LNCaP clone FGC (cell line): ENCODE measurements at regions not wholly inside any gene's neighbourhood (a gene's known extent, or its start where the extent isn't known, plus 50 kb on each side); places are given as distances from the start of the nearest gene placed in this dataset.

Experiments used
- DNase-seq: peaks from one replicate; pipeline ENCODE4 v3.0.0-alpha.2; 2011; ENCODE audit warnings: low read depth
- H3K4me3 ChIP-seq: 2 replicates; pipeline ENCODE4 v1.5.1; 2011; ENCODE audit warnings: mild to moderate bottlenecking, low read depth, low read length, control low read depth
- CTCF ChIP-seq: IDR thresholded peaks from 2 replicates; pipeline ENCODE4 v1.5.1; 2012; ENCODE audit warnings: mild to moderate bottlenecking; ENCODE audit not compliant: control insufficient read depth, insufficient read depth; ENCODE audit errors: extremely low read depth

- DNase-seq: no peak
- H3K4me3 ChIP-seq: no peak overlapping the region
- TF ChIP-seq CTCF: no peak
Measured at GRCh38 chr9:129357773-129358245, 179.7 kb upstream of the IER5L start.

- H3K4me3 ChIP-seq: no peak overlapping the region
- no peak for DNase-seq
- no peak for TF ChIP-seq CTCF
Measured at GRCh38 chr9:129356871-129357772, 179.1 kb upstream of the IER5L start.

GRCh38 chr9:129355631-129356030, 177.6 kb upstream of the IER5L start:
- TF ChIP-seq CTCF: no peak
- H3K4me3 ChIP-seq: no peak overlapping the region
- DNase-seq: no peak

GRCh38 chr9:129354498-129354897, 176.4 kb upstream of the IER5L start:
- DNase-seq: no peak
- no peak overlapping the region for H3K4me3 ChIP-seq
- no peak for TF ChIP-seq CTCF

GRCh38 chr9:129353697-129354336, 175.8 kb upstream of the IER5L start:
- DNase-seq: no peak
- no peak overlapping the region for H3K4me3 ChIP-seq
- TF ChIP-seq CTCF: no peak

GRCh38 chr9:129352146-129352865, 174.2 kb upstream of the IER5L start:
- TF ChIP-seq CTCF: no peak
- H3K4me3 ChIP-seq: peak overlapping the region; percentile 18
- no peak for DNase-seq
